Neural cell (in vitro differentiated cells): ENCODE measurements at regions not wholly inside any gene's neighbourhood (a gene's known extent, or its start where the extent isn't known, plus 50 kb on each side); places are given as distances from the start of the nearest gene placed in this dataset.

Experiments
- CTCF ChIP-seq: fragments of 450-650 bp; IDR thresholded peaks from 2 replicates; pipeline ENCODE4 v1.5.1; 2014; ENCODE audit warnings: antibody characterized with exemption, mild to moderate bottlenecking, moderate library complexity; ENCODE audit not compliant: poor library complexity, severe bottlenecking
- TAF1 ChIP-seq: IDR thresholded peaks from 2 replicates; pipeline ENCODE4 v1.6.1; 2012; ENCODE audit warnings: low read depth

GRCh38 chr1:55827350-55827749 lies 612.2 kb upstream of the USP24 start:
- TF ChIP-seq CTCF (no peak), TAF1 (no peak)
